ENCODE measurements at regions not wholly inside any gene's neighbourhood (a gene's known extent, or its start where the extent isn't known, plus 50 kb on each side); places are given as distances from the start of the nearest gene placed in this dataset.

DNA sequence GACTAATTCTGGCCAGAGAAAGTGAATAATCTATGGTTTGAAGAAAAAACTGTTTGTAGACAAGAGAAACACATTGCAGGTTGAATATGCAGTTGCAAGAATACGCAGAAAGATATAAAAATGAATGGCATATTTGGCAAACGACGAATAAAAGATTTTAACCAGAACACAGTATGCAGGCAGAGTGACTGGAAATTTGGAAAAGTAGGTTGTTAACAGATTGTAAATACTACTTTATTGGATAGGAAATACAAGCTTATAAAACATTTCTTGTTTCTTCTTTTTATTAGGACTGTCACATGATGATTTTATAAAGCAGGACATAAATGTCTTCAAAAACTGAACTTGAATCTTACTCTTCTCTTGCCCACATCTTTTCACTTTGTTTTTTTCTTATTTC, 573.3 kb upstream of the PBX1 start:
- TF ChIP-seq CTCF (IDR thresholded peaks at IDR 0.05) = no peak
- no peak for TF ChIP-seq POLR2A (IDR thresholded peaks at IDR 0.05)
- no peak for TF ChIP-seq EP300 (IDR thresholded peaks at IDR 0.05)

All from upper lobe of left lung (tissue), 4 donors.